Left forelimb (tissue), 1 donor: ENCODE measurements at regions not wholly inside any gene's neighbourhood (a gene's known extent, or its start where the extent isn't known, plus 50 kb on each side); places are given as distances from the start of the nearest gene placed in this dataset.
"Not testable (repeated sequence)": the region's sequence is repeated elsewhere in the genome, so short reads cannot be mapped to it uniquely, and the experiment has no call there.

Experiments used
- DNase-seq: peaks from one replicate; pipeline ENCODE4 v3.0.0-alpha.2; 2018; ENCODE audit warnings: low spot score

DNA sequence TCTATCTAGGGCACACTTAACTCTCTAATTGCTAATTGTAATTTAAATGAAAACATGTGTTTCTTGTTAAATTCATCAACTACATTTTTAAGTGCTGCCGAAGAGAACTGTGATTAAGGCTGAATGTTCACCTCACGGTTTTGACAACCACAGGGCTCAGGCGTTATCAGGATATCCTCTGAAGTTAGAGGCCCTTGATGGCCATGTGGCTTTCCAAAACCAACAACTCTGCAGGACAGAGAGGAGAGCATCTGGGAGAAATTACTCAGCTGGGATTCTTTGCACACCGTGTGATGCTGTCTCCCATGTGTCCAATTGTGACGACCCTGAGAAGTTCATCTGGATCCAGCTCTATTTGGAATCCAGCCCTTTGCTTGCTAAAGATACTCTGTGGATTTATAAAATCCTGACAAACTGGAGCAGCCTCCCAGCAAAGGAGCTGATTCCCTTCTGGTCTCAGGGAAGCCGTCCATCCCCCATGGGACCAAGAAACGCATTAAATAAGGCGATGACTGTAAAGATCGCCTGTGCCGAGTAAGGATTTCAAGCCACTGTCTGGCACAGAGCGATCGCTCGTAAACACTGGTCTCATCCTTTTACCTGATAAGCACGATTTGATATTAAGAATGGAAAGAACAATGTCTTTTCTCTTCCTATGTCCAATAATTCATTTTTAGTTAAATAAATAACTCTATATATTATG, 401.1 kb downstream of the CD83 start:
- no peak for DNase-seq

DNA sequence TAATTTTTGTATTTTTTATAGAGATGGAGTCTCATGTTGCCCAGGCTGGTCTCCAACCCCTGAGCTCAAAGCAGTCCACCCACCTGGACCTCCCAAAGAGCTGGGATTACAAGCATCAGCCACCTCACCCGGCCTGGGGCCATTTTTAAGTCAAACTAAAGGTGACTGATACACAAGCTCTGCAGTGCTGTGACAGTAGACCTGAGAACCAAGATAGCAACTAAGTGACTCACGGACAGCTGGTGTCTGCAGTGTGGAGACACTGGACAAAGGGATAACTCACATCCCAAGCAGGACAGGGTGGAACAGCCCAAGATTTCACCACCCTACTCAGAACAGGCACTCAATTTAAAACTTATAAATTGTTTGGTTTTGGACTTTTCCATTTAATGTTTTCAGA, 402.5 kb downstream of the CD83 start:
- no peak for DNase-seq

DNA sequence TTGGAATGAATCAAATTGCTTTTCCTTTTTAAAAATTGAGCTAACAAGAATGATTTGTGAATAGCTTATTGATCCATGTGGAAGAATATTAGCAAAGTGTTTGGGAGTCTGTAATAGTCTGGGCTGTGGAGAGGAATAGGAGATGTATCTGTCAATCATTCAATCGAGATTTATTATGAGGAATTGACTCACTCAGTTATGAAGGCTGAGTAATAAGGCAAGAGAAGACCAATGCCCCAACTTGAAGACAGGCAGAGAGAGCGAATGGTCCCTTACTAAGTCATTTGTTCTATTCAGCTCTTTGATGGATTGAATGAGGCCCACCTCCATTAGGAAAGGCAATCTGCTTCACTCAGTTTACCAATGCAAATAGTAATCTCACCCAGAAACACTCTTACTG, 403.0 kb downstream of the CD83 start:
- DNase-seq, result no peak

DNA sequence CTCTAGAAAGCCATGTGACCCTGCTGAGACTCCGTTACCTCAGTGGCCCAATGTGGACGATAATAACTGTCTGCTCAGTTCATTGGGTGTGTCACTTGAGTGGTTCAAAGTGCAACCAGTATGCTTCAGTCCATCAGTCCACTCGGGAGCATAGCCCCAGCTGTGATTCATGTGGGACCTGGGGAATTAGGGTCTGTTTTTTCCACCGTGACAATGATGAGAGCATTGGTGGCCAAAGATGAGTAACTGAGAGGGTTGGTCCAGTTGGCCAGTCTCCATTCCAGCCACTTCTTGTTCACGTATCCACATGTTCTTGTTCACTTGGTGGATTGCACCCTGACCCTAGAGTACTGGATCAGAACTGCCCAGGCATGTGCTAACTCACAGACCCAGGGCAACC, 403.6 kb downstream of the CD83 start:
- no peak for DNase-seq

DNA sequence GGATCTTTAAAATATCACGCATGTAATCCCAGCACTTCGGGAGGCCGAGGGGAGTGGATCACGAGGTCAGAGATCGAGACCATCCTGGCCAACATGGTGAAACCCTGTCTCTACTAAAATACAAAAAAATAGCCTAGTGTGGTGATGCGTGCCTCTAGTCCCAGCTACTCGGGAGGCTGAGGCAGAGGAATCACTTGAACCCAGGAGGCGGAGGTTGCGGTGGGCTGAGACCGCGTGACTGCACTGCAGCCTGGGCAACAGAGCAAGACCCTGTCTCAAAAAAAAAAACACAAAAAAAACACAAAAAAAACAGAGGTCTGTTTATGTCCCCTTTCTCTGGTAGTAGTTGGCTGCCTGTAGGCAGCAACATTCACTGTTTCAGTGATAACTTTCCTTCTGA, 404.3 kb downstream of the CD83 start:
- not testable (repeated sequence) for DNase-seq

DNA sequence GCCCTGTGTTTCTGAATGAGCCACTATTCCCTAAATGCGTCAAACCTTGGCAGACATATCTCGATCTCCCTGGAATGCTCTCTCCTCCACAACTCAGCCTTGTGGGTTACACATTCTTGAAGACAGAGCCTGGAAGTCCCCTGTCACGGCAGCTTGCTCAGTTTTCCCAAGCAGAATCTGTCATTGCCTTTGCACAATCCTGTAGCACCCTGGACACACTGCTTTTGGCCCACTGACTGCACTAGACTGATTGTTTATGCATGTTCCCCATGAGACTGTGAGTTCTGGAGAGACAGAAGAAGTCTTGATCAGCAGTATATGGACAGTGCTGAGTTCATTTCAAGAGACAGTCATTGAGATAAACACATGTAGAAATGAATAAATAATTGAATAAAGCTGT, 406.7 kb downstream of the CD83 start:
- DNase-seq, result no peak

DNA sequence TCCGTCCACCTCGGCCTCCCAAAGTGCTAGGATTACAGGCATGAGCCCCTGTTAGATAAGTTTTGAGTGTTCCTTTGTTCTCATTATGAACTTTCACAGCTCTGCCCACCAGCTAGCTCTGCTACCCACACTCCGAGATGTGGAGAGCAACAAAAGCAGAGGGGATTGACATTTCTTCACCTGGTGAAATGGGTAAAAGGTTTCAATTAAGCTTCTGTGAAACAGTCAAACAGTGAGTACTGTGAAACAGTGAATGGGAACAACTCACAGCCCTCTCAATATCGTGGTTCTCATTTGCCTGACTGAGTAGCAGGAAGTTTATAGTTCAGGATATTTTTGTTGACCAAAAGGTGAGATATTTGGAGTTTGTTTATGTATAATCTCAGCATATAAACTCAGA, 412.8 kb downstream of the CD83 start:
- no peak for DNase-seq

DNA sequence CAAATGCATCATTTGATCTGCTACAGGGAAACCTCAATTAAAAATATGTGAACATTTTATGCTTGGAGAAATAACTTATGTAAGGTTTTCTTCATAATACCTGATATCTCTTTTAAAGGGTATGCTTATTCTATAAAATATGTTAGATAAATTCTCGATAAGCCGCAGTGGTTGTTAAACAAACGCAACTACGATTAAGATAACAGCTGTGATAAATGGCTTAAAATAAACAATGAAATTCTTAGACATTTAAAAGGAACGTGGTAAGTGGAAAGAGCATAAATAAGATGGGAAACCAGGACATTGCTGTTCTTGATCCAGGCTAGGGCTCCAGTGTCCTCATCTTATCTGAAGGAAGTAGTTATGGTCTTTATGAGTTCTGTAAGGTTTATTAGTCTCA, 415.9 kb downstream of the CD83 start:
- DNase-seq, result no peak

DNA sequence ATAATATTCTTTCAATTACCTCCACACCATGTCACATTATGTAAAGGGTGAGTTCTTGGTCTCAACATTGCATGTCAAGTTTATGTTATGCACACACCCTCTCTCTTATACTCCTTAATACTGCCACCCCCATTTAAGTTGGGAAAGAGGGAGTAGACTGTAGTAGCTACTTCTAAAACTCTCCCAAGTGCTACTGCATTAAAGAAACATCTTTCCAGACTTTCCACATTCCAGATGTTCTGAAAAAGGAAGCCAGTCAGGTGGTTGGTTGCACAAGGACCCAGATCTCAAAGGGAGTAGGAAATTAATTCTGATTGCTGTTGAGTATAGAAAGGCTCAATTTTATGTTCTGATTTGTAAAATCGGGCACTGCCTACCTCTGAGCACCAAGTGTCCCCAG, 419.5 kb downstream of the CD83 start:
- DNase-seq, result no peak

DNA sequence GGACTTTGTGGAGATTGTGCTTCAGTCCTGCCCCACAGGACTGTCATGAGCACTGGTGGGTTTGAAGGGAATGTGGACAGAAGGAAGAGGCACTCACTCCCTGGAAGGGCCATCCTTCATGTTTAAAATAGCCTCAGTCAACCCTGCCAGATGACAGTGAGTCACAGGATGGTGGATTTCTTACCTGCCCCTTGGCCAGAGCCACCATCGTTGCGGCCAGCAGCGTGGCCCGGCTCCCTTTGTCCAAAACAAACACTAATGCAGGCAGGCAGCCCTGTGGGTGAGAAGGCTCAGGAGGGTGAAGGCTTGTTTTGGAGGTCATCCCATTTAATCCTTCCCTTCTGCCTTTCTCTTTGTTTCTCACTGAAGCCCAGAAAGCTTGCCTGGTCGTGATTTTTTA, 422.7 kb downstream of the CD83 start:
- DNase-seq, result no peak

DNA sequence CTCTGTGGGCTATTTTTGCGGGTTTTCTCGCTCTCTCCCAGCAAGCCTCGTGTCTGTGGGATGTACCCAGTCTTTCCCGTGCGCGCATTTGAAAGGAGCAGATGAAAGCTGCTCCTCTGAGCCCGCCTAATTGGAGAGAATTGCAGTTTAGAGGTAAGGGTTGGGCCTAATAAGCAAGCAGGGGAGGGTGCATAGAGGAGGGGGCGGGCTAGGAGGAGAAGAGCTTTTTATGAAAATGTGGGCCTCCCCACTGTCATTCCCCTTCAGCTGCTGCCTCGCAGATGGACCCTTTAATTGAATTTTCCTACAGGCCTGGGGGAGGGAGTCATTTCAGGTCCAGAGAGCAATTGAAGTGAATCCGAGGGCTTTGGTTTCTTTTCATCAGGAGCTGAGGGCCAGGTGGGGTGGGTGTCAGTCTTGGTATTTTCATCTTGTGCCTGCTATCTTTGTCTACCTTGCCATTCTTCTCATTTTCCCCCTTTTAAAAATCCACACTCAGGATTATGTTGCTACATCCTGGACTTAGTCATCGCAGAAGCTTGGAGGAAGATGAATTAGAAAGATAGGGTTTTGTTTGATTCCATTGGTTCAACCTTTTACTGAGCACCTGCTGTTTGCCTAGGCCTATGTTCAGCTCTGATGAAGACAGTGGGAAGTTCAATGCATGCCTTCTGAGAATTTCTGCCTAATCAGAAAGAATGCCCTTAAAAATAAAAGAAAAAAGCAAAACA, 423.4 kb downstream of the CD83 start:
- no peak for DNase-seq

DNA sequence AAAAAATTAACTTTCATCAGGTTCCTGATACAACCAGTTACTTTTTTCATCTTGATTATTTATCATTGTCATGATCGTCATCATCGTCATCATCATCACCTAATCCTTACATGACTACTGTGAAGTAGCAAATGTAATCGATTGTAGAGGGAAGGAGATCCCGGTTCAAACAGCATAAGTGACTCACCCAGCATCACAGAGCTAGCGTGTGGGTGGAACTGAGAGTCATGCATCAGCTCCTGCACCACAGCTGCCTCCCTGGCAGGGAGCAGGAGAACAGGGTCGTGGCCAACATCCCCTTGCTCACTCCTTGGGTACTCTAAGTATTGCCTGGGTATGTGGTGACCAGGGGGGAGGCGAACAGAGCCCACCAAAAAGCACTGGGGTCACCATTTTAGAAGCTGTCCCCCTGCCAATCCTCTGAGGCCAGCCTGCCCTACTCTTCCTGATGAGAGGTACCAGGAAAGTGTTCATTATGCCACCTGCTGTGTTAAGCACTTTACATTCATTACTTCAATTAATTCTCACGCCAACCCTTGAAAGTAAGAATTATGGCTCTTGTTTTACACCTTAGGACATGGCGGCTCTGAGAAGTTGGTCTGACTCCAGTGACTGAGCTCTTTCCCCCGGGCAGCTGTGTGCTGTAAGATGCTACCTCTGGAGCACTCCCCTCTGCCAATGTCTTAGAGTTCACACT, 425.2 kb downstream of the CD83 start:
- no peak for DNase-seq

DNA sequence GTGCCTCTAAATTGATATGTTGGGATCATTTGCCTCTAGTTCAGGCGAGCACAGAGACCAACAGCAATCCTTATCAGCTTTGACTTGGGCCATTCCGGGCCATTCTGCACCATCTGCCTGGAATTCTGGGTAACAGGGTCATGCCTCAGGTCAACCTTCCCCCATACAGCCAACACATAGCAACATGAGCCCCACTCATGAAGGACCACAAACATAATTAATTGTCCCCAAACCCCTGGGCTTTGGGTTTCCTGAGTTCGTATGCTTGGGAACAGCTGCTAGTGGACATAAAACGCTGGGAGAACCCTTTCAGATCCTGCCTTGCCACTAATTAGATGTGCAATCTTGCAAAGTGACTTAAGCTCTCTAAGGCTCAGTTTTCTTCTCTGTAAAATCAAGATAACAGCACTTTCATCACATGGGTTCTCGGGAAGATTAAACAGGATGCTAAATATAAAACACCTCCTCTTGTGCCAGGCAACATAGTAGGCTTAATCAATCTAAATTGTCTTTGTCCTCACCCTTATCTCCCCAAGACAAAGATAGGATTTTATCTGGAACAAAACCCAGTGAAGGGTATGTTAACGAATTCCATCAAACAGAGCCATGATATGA, 426.5 kb downstream of the CD83 start:
- no peak for DNase-seq

DNA sequence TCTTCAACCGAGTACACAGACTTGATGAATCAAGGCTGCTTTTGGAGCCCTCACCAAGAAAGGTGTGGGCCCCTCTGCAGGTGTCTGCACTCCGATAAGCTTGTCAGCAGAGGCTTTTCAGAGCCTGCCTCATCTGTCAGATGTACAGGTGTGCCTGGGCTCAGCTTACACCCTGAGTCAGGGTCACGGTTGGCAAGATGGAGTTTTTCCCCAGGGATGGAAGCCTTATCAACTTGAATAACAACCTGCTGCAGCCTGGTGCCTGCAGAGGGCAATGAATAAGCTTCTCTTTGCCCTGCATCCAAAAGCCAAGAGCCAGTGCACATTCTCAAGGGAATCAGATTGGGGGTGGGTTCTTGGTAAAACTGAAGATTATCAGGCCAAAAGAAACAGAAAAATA, 427.1 kb downstream of the CD83 start:
- DNase-seq, result no peak

DNA sequence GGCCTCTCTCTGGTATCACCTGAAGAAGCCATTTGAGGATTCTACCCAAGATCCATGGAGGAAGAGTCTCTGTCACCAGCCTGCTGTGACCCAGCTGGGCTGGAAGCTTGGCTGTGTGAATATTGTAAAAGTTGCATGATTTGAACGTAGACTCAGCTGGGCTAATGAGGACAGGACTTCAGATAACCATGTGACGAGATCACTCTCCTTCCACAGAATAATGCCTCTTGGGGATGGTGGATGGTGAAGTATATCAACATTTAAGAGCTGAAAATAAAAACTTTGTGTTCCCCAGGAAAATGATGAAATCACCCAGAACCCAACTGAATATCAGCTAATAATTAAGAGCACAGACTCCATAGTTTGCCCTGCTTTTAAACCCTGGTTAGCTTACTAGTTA, 427.9 kb downstream of the CD83 start:
- no peak for DNase-seq

DNA sequence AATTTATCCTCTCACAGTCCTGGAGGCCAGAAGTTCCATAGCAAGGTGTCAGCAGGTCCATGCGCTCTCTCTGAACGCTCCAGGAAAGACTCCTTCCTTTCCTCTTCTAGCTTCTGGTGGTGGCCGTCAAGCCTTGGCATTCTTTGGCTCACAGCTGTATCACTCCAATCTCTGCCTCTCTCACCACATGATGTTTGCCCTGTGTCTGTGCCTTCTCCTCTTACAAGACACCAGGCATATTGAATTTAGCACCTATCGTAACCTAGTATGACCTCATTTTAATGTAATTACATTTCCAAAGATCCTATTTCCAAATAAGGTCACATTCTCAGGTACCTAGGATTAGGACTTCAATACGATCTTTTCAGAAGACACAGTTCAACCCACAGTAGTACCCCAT, 428.5 kb downstream of the CD83 start:
- no peak for DNase-seq

DNA sequence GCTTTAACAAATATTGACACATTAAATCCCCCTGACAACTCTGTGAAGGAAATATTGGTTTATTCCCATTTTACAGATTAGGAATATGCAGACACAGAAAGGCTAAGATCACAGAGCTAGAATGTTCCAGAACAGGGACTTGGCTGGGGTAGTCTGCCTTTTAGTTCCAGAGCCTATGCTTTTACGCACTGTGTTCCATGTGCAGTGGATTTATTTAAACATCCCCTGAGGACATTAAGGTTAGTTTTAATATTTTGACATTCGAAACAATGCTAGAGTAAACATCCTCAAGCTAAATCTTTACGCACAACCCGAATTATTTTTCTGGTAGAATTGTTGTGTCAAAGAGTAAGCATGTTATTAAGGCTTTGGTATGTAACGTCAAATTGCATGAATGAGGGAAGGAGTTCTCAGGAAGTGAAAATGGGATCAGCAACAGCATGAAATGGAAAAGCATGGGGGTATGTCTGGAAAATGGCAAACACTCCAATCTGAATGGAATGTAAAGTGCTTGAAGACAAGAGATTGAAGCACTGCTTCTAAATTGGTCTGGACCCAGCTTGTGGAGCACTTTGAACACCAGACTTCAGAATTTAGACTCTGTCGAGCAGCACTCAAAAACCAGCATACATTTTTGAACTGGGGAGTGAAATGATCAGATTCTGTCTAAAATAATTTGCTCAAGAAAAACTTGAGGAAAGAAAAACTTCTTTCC, 429.9 kb downstream of the CD83 start:
- DNase-seq, result no peak

DNA sequence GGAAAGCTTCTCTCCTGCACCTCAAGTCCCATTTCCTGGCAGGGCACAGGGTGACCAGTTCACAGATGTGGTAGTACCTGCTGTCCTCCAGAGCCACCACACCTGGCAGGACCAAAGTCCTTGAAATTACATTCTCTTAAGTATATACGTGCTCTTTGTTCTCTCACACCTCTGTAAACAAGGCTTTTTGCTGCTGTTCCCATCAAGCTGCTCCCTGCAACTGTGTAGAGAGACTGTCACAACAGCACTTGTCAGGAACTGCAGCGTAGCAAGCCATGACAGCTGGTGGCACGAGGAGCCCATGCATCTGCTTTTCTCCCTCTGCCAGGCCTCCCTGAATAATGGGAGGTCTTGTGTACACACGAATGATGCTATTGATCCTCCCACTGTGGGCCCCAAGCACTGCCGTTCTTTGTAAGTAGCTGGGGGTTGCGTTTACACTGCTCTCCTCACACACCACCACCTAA, 431.8 kb downstream of the CD83 start:
- DNase-seq, result no peak

DNA sequence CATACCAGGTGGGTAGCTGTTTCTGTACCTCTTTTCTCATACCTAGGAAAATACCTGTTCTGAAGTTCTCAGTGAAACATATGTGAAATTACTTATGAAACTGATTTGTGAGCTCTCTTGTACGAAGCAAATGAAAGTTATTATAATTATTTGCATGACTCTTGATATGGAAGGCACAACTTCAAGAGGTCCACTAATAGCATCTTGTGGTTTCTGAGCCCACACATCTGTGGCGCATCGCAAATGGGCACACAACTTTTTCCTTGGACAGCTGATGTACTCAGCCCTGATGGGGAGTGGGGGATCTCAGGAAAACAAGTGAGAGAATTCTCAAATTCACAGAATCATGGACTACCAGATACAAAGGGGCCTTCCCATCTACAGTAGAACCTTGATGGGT, 432.3 kb downstream of the CD83 start:
- no peak for DNase-seq

DNA sequence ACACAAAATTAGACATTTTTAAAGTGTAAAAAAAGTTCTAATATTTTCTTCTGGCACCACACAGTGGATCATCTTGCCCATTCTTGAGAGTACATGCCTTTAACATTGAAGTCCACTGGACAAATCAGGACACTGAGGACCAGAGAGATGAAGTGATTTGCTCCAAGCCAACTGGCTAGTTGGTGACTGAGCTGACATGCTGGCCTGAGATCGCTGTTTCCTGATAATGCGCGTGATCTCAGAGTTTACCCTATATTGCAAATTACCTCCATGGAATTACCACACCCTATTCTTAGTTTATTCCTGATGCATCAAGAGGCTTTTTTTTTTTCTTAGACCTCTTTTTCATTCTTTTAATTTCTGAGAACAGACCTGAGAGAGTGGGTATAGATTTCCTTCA, 432.8 kb downstream of the CD83 start:
- DNase-seq, result no peak

DNA sequence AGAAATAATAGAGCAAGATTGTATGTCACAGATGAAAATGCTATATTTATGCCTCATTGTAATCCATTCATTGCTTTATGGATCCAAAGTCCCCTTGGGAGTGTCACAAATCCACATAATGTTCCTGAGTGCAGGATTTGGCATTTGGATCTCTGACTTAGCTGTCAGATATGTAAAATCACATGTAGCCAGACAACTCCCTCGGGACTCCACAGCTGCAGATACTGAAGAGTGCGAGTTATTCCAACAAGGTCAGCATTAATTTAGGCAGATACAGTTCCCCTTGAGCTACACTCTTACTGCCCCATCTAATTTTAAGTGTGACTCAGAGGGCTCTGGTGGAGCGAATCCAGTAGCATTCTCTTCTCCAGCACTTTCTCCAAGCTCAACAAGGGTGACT, 433.2 kb downstream of the CD83 start:
- DNase-seq, result no peak

DNA sequence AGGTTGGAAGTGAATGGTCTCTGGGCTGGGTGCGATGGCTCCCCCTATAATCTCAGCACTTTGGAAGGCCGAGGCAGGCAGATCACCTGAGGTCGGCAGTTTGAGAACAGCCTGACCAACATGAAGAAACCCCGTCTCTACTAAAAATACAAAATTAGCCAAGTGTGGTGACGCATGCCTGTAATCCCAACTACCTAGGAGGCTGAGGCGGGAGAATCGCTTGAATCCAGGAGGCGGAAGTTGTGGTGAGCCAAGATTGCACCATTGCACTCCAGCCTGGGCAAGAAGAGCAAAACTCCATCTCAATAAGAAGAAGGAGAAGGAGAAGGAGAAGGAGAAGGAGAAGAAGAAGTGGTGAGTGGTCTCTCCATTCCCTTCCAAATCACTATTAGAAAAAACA, 434.0 kb downstream of the CD83 start:
- DNase-seq, result not testable (repeated sequence)
